Liver (tissue), 3 donors: ENCODE measurements at regions not wholly inside any gene's neighbourhood (a gene's known extent, or its start where the extent isn't known, plus 50 kb on each side); places are given as distances from the start of the nearest gene placed in this dataset.

Experiments
- GABPA ChIP-seq, 2 donors: IDR thresholded peaks in 1 of 2; conservative IDR thresholded peaks in 1 of 2; 2 replicates each; pipeline ENCODE4 v1.6.1; 2016; ENCODE audit warnings: antibody characterized with exemption in 2 of 2, mild to moderate bottlenecking in 1 of 2, moderate library complexity in 1 of 2
- TF ChIP-seq, protein P1 (sequence below): fragments of 150-350 bp; IDR thresholded peaks from 2 replicates; pipeline ENCODE4 v1.5.1; 2017; ENCODE audit warnings: improper control_type of control experiment, low read depth, low read length; ENCODE audit not compliant: missing input control
- donor health status: healthy.
- donor health status: healthy.

- no peak for TF ChIP-seq GABPA (IDR thresholded peaks at IDR 0.05 in 1 of 2, conservative IDR thresholded peaks at IDR 0.05 in 1 of 2)
- TF ChIP-seq, protein P1, sequence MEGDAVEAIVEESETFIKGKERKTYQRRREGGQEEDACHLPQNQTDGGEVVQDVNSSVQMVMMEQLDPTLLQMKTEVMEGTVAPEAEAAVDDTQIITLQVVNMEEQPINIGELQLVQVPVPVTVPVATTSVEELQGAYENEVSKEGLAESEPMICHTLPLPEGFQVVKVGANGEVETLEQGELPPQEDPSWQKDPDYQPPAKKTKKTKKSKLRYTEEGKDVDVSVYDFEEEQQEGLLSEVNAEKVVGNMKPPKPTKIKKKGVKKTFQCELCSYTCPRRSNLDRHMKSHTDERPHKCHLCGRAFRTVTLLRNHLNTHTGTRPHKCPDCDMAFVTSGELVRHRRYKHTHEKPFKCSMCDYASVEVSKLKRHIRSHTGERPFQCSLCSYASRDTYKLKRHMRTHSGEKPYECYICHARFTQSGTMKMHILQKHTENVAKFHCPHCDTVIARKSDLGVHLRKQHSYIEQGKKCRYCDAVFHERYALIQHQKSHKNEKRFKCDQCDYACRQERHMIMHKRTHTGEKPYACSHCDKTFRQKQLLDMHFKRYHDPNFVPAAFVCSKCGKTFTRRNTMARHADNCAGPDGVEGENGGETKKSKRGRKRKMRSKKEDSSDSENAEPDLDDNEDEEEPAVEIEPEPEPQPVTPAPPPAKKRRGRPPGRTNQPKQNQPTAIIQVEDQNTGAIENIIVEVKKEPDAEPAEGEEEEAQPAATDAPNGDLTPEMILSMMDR, result no peak
Observed at GRCh38 chr18:43863180-43863579, 585.9 kb upstream of the SYT4 start.
